ENCODE measurements at regions not wholly inside any gene's neighbourhood (a gene's known extent, or its start where the extent isn't known, plus 50 kb on each side); places are given as distances from the start of the nearest gene placed in this dataset.
"Not testable (repeated sequence)": the region's sequence is repeated elsewhere in the genome, so short reads cannot be mapped to it uniquely, and the experiment has no call there.

DNA sequence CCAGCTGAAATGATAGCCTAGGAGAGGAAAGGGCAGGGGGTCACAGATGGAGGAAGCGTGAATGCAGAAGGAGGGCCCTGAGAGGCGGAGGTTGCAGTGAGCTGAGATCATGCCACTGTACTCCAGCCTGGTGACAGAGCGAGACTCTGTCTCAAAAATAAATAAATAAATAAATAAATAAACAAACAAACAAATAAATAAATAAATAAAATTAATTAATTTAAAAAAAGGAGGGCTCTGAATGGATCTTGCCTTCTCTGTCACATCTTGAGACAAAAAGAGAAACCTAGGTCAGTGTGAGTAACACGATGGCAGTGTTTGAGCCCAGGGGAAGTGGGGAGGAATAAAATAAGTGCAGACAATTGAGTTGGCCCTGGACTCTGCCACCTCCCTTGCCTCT lies 182.3 kb upstream of the DAAM1 start:
- TF ChIP-seq ZNF780A (CRISPR knock-in tag; IDR thresholded peaks at IDR 0.05); POLR2A (IDR thresholded peaks at IDR 0.05; ENCODE audit: insufficient read depth in 1 of 2, low read depth in 2 of 2, low read length in 2 of 2); PHF21A (CRISPR knock-in tag; IDR thresholded peaks at IDR 0.05); CHD2 (IDR thresholded peaks at IDR 0.05; ENCODE audit: low read depth, low read length); STAG1 (CRISPR knock-in tag; IDR thresholded peaks at IDR 0.05); SMC3 (IDR thresholded peaks at IDR 0.05; ENCODE audit: low read length); KLF11 (CRISPR knock-in tag; IDR thresholded peaks at IDR 0.05); EP300 (IDR thresholded peaks at IDR 0.05; ENCODE audit: low read depth in 2 of 2, low read length in 2 of 2); EP300 (CRISPR knock-in tag; IDR thresholded peaks at IDR 0.05; ENCODE audit: borderline replicate concordance): not testable (repeated sequence)
- TF ChIP-seq, protein P1, sequence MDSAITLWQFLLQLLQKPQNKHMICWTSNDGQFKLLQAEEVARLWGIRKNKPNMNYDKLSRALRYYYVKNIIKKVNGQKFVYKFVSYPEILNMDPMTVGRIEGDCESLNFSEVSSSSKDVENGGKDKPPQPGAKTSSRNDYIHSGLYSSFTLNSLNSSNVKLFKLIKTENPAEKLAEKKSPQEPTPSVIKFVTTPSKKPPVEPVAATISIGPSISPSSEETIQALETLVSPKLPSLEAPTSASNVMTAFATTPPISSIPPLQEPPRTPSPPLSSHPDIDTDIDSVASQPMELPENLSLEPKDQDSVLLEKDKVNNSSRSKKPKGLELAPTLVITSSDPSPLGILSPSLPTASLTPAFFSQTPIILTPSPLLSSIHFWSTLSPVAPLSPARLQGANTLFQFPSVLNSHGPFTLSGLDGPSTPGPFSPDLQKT (CRISPR knock-in tag; IDR thresholded peaks at IDR 0.05; ENCODE audit: borderline replicate concordance): not testable (repeated sequence)
- TF ChIP-seq, protein P2, sequence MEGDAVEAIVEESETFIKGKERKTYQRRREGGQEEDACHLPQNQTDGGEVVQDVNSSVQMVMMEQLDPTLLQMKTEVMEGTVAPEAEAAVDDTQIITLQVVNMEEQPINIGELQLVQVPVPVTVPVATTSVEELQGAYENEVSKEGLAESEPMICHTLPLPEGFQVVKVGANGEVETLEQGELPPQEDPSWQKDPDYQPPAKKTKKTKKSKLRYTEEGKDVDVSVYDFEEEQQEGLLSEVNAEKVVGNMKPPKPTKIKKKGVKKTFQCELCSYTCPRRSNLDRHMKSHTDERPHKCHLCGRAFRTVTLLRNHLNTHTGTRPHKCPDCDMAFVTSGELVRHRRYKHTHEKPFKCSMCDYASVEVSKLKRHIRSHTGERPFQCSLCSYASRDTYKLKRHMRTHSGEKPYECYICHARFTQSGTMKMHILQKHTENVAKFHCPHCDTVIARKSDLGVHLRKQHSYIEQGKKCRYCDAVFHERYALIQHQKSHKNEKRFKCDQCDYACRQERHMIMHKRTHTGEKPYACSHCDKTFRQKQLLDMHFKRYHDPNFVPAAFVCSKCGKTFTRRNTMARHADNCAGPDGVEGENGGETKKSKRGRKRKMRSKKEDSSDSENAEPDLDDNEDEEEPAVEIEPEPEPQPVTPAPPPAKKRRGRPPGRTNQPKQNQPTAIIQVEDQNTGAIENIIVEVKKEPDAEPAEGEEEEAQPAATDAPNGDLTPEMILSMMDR (CRISPR knock-in tag; IDR thresholded peaks at IDR 0.05): not testable (repeated sequence)
- TF ChIP-seq, protein P3, sequence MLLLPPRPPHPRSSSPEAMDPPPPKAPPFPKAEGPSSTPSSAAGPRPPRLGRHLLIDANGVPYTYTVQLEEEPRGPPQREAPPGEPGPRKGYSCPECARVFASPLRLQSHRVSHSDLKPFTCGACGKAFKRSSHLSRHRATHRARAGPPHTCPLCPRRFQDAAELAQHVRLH (CRISPR knock-in tag; IDR thresholded peaks at IDR 0.05; ENCODE audit: borderline replicate concordance, low read depth): not testable (repeated sequence)
- TF ChIP-seq, protein P4, sequence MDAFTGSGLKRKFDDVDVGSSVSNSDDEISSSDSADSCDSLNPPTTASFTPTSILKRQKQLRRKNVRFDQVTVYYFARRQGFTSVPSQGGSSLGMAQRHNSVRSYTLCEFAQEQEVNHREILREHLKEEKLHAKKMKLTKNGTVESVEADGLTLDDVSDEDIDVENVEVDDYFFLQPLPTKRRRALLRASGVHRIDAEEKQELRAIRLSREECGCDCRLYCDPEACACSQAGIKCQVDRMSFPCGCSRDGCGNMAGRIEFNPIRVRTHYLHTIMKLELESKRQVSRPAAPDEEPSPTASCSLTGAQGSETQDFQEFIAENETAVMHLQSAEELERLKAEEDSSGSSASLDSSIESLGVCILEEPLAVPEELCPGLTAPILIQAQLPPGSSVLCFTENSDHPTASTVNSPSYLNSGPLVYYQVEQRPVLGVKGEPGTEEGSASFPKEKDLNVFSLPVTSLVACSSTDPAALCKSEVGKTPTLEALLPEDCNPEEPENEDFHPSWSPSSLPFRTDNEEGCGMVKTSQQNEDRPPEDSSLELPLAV (CRISPR knock-in tag; conservative IDR thresholded peaks at IDR 0.05; ENCODE audit: low read depth): not testable (repeated sequence)
- TF ChIP-seq, protein P5, sequence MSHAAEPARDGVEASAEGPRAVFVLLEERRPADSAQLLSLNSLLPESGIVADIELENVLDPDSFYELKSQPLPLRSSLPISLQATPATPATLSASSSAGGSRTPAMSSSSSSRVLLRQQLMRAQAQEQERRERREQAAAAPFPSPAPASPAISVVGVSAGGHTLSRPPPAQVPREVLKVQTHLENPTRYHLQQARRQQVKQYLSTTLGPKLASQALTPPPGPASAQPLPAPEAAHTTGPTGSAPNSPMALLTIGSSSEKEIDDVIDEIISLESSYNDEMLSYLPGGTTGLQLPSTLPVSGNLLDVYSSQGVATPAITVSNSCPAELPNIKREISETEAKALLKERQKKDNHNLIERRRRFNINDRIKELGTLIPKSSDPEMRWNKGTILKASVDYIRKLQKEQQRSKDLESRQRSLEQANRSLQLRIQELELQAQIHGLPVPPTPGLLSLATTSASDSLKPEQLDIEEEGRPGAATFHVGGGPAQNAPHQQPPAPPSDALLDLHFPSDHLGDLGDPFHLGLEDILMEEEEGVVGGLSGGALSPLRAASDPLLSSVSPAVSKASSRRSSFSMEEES (CRISPR knock-in tag; IDR thresholded peaks at IDR 0.05): not testable (repeated sequence)

Data from HepG2 (cell line).